Trophoblast cell (in vitro differentiated cells and primary cell): ENCODE measurements at regions not wholly inside any gene's neighbourhood (a gene's known extent, or its start where the extent isn't known, plus 50 kb on each side); places are given as distances from the start of the nearest gene placed in this dataset.

Experiments
- DNase-seq, 2 donors: peaks; one replicate each; pipeline ENCODE4 v3.0.0-alpha.2; 2016
- H2AFZ ChIP-seq: 2 replicates; pipeline ENCODE4 v1.6.1; 2013; ENCODE audit warnings: low read length, moderate library complexity, mild to moderate bottlenecking; ENCODE audit not compliant: insufficient read depth, poor library complexity
- H2AK5ac ChIP-seq: 2 replicates; pipeline ENCODE4 v1.6.1; 2013; ENCODE audit warnings: mild to moderate bottlenecking, low read length
- H2BK120ac ChIP-seq: 2 replicates; pipeline ENCODE4 v1.6.1; 2013; ENCODE audit warnings: low read length, mild to moderate bottlenecking, moderate library complexity; ENCODE audit not compliant: insufficient read depth, poor library complexity
- H2BK12ac ChIP-seq: 2 replicates; pipeline ENCODE4 v1.6.1; 2013; ENCODE audit warnings: mild to moderate bottlenecking, low read length, moderate library complexity
- H2BK5ac ChIP-seq: 2 replicates; pipeline ENCODE4 v1.6.1; 2013; ENCODE audit warnings: low read length, low read depth, moderate library complexity, mild to moderate bottlenecking; ENCODE audit not compliant: poor library complexity
- H3K14ac ChIP-seq: 2 replicates; pipeline ENCODE4 v1.6.1; 2013; ENCODE audit warnings: mild to moderate bottlenecking, low read length
- H3K18ac ChIP-seq: 2 replicates; pipeline ENCODE4 v1.6.1; 2013; ENCODE audit warnings: mild to moderate bottlenecking, low read length
- H3K23ac ChIP-seq: 2 replicates; pipeline ENCODE4 v1.6.1; 2013; ENCODE audit warnings: low read length
- H3K27ac ChIP-seq: 2 replicates; pipeline ENCODE4 v1.5.1; 2013; ENCODE audit warnings: low read depth, mild to moderate bottlenecking, inconsistent platforms, low read length, moderate library complexity
- H3K27me3 ChIP-seq: 2 replicates; pipeline ENCODE4 v1.6.1; 2013; ENCODE audit warnings: inconsistent platforms, mild to moderate bottlenecking, low read length, moderate library complexity; ENCODE audit not compliant: insufficient read depth
- H3K36me3 ChIP-seq, 2 experiments: 1 replicate in 1 of 2; 2 replicates in 1 of 2; pipeline ENCODE4 v1.6.1; 2013; ENCODE audit warnings: low read length in 2 of 2, mild to moderate bottlenecking in 2 of 2, moderate library complexity in 1 of 2; ENCODE audit not compliant: insufficient read depth in 2 of 2, control insufficient read depth in 1 of 2
- H3K4ac ChIP-seq: 2 replicates; pipeline ENCODE4 v1.6.1; 2013; ENCODE audit warnings: low read depth, mild to moderate bottlenecking, low read length, moderate library complexity
- H3K4me1 ChIP-seq, 2 experiments: 1 replicate in 1 of 2; 2 replicates in 1 of 2; pipeline ENCODE4 v1.6.1; 2013; ENCODE audit warnings: low read length in 2 of 2, mild to moderate bottlenecking in 2 of 2, moderate library complexity in 1 of 2; ENCODE audit not compliant: insufficient read depth in 2 of 2, control insufficient read depth in 1 of 2
- H3K4me2 ChIP-seq: 2 replicates; pipeline ENCODE4 v1.6.1; 2013; ENCODE audit warnings: inconsistent platforms, mild to moderate bottlenecking, low read length, moderate library complexity
- H3K4me3 ChIP-seq: 2 replicates; pipeline ENCODE4 v1.5.1; 2013; ENCODE audit warnings: mild to moderate bottlenecking, low read depth, low read length, inconsistent platforms
- H3K79me1 ChIP-seq: one replicate; pipeline ENCODE4 v1.6.1; 2013; ENCODE audit warnings: low read length
- H3K79me2 ChIP-seq: 2 replicates; pipeline ENCODE4 v1.6.1; 2013; ENCODE audit warnings: low read length, mild to moderate bottlenecking; ENCODE audit not compliant: control insufficient read depth, insufficient read depth, poor library complexity
- H3K9ac ChIP-seq: 2 replicates; pipeline ENCODE4 v1.6.1; 2013; ENCODE audit warnings: mild to moderate bottlenecking, low read length
- H3K9me3 ChIP-seq: 2 replicates; pipeline ENCODE4 v1.6.1; 2013; ENCODE audit warnings: low read depth, mild to moderate bottlenecking, control low read depth, inconsistent platforms, low read length; ENCODE audit not compliant: insufficient read depth
- H4K12ac ChIP-seq: 2 replicates; pipeline ENCODE4 v1.6.1; 2013; ENCODE audit warnings: low read depth, mild to moderate bottlenecking, low read length, moderate library complexity
- H4K8ac ChIP-seq: 2 replicates; pipeline ENCODE4 v1.6.1; 2013; ENCODE audit warnings: low read depth, mild to moderate bottlenecking, low read length, moderate library complexity
- H4K91ac ChIP-seq: one replicate; pipeline ENCODE4 v1.6.1; 2013; ENCODE audit warnings: low read depth, mild to moderate bottlenecking, low read length, moderate library complexity
- WGBS: extraction: QIAGEN DNeasy Blood & Tissue Kit; methylation state at CpG from one replicate; pipeline ENCODE4 v1.1.7; 2013; ENCODE audit warnings: missing lambda C conversion rate; ENCODE audit not compliant: insufficient read length, insufficient coverage; ENCODE audit errors: extremely low coverage; 5-methylcytosine and 5-hydroxymethylcytosine counted together

GRCh38 chr13:105569816-105570215 lies 965.6 kb downstream of the EFNB2 start:
- Histone ChIP-seq H2AK5ac (no peak overlapping the region), H4K8ac (no peak overlapping the region), H3K4me2 (no peak overlapping the region), H3K14ac (no peak overlapping the region), H3K4ac (no peak overlapping the region), H3K4me3 (no peak overlapping the region), H4K91ac (no peak overlapping the region), H3K23ac (no peak overlapping the region), H3K27me3 (no peaks in the 10 kb centered on the region), H3K18ac (no peak overlapping the region), H2BK120ac (no peak overlapping the region), H3K79me1 (no peaks in the 10 kb centered on the region), H3K79me2 (no peaks in the 10 kb centered on the region), H3K36me3 (no peaks in the 10 kb centered on the region), H2BK5ac (no peak overlapping the region), H2AFZ (no peak overlapping the region), H2BK12ac (no peak overlapping the region), H4K12ac (no peak overlapping the region), H3K4me1 (no peaks in the 10 kb centered on the region), H3K27ac (no peak overlapping the region), H3K9ac (no peak overlapping the region), H3K9me3 (no peaks in the 10 kb centered on the region)
- no peak for DNase-seq
- no CpG with 5 or more reads among the region's 2 CpGs for WGBS

- Histone ChIP-seq H3K36me3 (no peaks in the 10 kb centered on the region), H3K4ac (no peak overlapping the region), H2AK5ac (no peak overlapping the region), H4K91ac (no peak overlapping the region), H3K14ac (no peak overlapping the region), H2AFZ (no peak overlapping the region), H3K9me3 (no peaks in the 10 kb centered on the region), H2BK5ac (no peak overlapping the region), H3K27ac (no peak overlapping the region), H3K4me3 (no peak overlapping the region), H3K9ac (no peak overlapping the region), H3K4me2 (no peak overlapping the region), H4K8ac (no peak overlapping the region), H4K12ac (no peak overlapping the region), H3K27me3 (no peaks in the 10 kb centered on the region), H2BK12ac (no peak overlapping the region), H3K79me1 (no peaks in the 10 kb centered on the region), H2BK120ac (no peak overlapping the region), H3K79me2 (no peaks in the 10 kb centered on the region), H3K4me1 (no peaks in the 10 kb centered on the region), H3K23ac (no peak overlapping the region), H3K18ac (no peak overlapping the region)
- DNase-seq, result no peak
- WGBS, result no CpG with 5 or more reads among the region's 7 CpGs
Measured at GRCh38 chr13:105567951-105568525, 967.4 kb downstream of the EFNB2 start.

GRCh38 chr13:105565136-105565727 lies 970.2 kb downstream of the EFNB2 start:
- Histone ChIP-seq H3K23ac (no peak overlapping the region), H2AFZ (no peak overlapping the region), H4K91ac (no peak overlapping the region), H2BK12ac (no peak overlapping the region), H4K8ac (no peak overlapping the region), H3K27me3 (no peaks in the 10 kb centered on the region), H3K79me2 (no peaks in the 10 kb centered on the region), H3K4me1 (no peaks in the 10 kb centered on the region), H3K4me2 (no peak overlapping the region), H2AK5ac (no peak overlapping the region), H3K36me3 (no peaks in the 10 kb centered on the region), H3K27ac (no peak overlapping the region), H3K18ac (no peak overlapping the region), H3K9ac (no peak overlapping the region), H3K14ac (no peak overlapping the region), H4K12ac (no peak overlapping the region), H3K4me3 (no peak overlapping the region), H3K79me1 (no peaks in the 10 kb centered on the region), H2BK5ac (no peak overlapping the region), H2BK120ac (no peak overlapping the region), H3K9me3 (no peaks in the 10 kb centered on the region), H3K4ac (no peak overlapping the region)
- no peak for DNase-seq
- no CpG with 5 or more reads among the region's 3 CpGs for WGBS

- Histone ChIP-seq H3K9me3 (no peaks in the 10 kb centered on the region), H3K14ac (no peak overlapping the region), H3K27me3 (no peaks in the 10 kb centered on the region), H3K4me2 (no peak overlapping the region), H2AK5ac (no peak overlapping the region), H3K79me1 (no peaks in the 10 kb centered on the region), H3K18ac (no peak overlapping the region), H3K23ac (no peak overlapping the region), H4K8ac (no peak overlapping the region), H3K27ac (no peak overlapping the region), H3K4me3 (no peak overlapping the region), H2BK120ac (no peak overlapping the region), H2AFZ (no peak overlapping the region), H3K9ac (no peak overlapping the region), H2BK12ac (no peak overlapping the region), H3K4ac (no peak overlapping the region), H3K4me1 (no peaks in the 10 kb centered on the region), H4K12ac (no peak overlapping the region), H3K79me2 (no peaks in the 10 kb centered on the region), H3K36me3 (no peaks in the 10 kb centered on the region), H2BK5ac (no peak overlapping the region), H4K91ac (no peak overlapping the region)
- DNase-seq, result no peak
- no CpG with 5 or more reads among the region's 12 CpGs for WGBS
Measured at GRCh38 chr13:105552078-105552477, 983.4 kb downstream of the EFNB2 start.
